Trophoblast cell (in vitro differentiated cells and primary cell): ENCODE measurements at regions not wholly inside any gene's neighbourhood (a gene's known extent, or its start where the extent isn't known, plus 50 kb on each side); places are given as distances from the start of the nearest gene placed in this dataset.
A peak's percentile ranks its signal among the peaks of the same experiment; 100 is the strongest.

Source experiments
- DNase-seq, 2 donors: peaks; one replicate each; pipeline ENCODE4 v3.0.0-alpha.2; 2016
- H2AFZ ChIP-seq: 2 replicates; pipeline ENCODE4 v1.6.1; 2013; ENCODE audit warnings: low read length, moderate library complexity, mild to moderate bottlenecking; ENCODE audit not compliant: insufficient read depth, poor library complexity
- H2AK5ac ChIP-seq: 2 replicates; pipeline ENCODE4 v1.6.1; 2013; ENCODE audit warnings: mild to moderate bottlenecking, low read length
- H2BK120ac ChIP-seq: 2 replicates; pipeline ENCODE4 v1.6.1; 2013; ENCODE audit warnings: low read length, mild to moderate bottlenecking, moderate library complexity; ENCODE audit not compliant: insufficient read depth, poor library complexity
- H2BK12ac ChIP-seq: 2 replicates; pipeline ENCODE4 v1.6.1; 2013; ENCODE audit warnings: mild to moderate bottlenecking, low read length, moderate library complexity
- H2BK5ac ChIP-seq: 2 replicates; pipeline ENCODE4 v1.6.1; 2013; ENCODE audit warnings: low read length, low read depth, moderate library complexity, mild to moderate bottlenecking; ENCODE audit not compliant: poor library complexity
- H3K14ac ChIP-seq: 2 replicates; pipeline ENCODE4 v1.6.1; 2013; ENCODE audit warnings: mild to moderate bottlenecking, low read length
- H3K18ac ChIP-seq: 2 replicates; pipeline ENCODE4 v1.6.1; 2013; ENCODE audit warnings: mild to moderate bottlenecking, low read length
- H3K23ac ChIP-seq: 2 replicates; pipeline ENCODE4 v1.6.1; 2013; ENCODE audit warnings: low read length
- H3K27ac ChIP-seq: 2 replicates; pipeline ENCODE4 v1.5.1; 2013; ENCODE audit warnings: low read depth, mild to moderate bottlenecking, inconsistent platforms, low read length, moderate library complexity
- H3K27me3 ChIP-seq: 2 replicates; pipeline ENCODE4 v1.6.1; 2013; ENCODE audit warnings: inconsistent platforms, mild to moderate bottlenecking, low read length, moderate library complexity; ENCODE audit not compliant: insufficient read depth
- H3K36me3 ChIP-seq, 2 experiments: 1 replicate in 1 of 2; 2 replicates in 1 of 2; pipeline ENCODE4 v1.6.1; 2013; ENCODE audit warnings: low read length in 2 of 2, mild to moderate bottlenecking in 2 of 2, moderate library complexity in 1 of 2; ENCODE audit not compliant: insufficient read depth in 2 of 2, control insufficient read depth in 1 of 2
- H3K4ac ChIP-seq: 2 replicates; pipeline ENCODE4 v1.6.1; 2013; ENCODE audit warnings: low read depth, mild to moderate bottlenecking, low read length, moderate library complexity
- H3K4me1 ChIP-seq, 2 experiments: 1 replicate in 1 of 2; 2 replicates in 1 of 2; pipeline ENCODE4 v1.6.1; 2013; ENCODE audit warnings: low read length in 2 of 2, mild to moderate bottlenecking in 2 of 2, moderate library complexity in 1 of 2; ENCODE audit not compliant: insufficient read depth in 2 of 2, control insufficient read depth in 1 of 2
- H3K4me2 ChIP-seq: 2 replicates; pipeline ENCODE4 v1.6.1; 2013; ENCODE audit warnings: inconsistent platforms, mild to moderate bottlenecking, low read length, moderate library complexity
- H3K4me3 ChIP-seq: 2 replicates; pipeline ENCODE4 v1.5.1; 2013; ENCODE audit warnings: mild to moderate bottlenecking, low read depth, low read length, inconsistent platforms
- H3K79me1 ChIP-seq: one replicate; pipeline ENCODE4 v1.6.1; 2013; ENCODE audit warnings: low read length
- H3K79me2 ChIP-seq: 2 replicates; pipeline ENCODE4 v1.6.1; 2013; ENCODE audit warnings: low read length, mild to moderate bottlenecking; ENCODE audit not compliant: control insufficient read depth, insufficient read depth, poor library complexity
- H3K9ac ChIP-seq: 2 replicates; pipeline ENCODE4 v1.6.1; 2013; ENCODE audit warnings: mild to moderate bottlenecking, low read length
- H3K9me3 ChIP-seq: 2 replicates; pipeline ENCODE4 v1.6.1; 2013; ENCODE audit warnings: low read depth, mild to moderate bottlenecking, control low read depth, inconsistent platforms, low read length; ENCODE audit not compliant: insufficient read depth
- H4K12ac ChIP-seq: 2 replicates; pipeline ENCODE4 v1.6.1; 2013; ENCODE audit warnings: low read depth, mild to moderate bottlenecking, low read length, moderate library complexity
- H4K8ac ChIP-seq: 2 replicates; pipeline ENCODE4 v1.6.1; 2013; ENCODE audit warnings: low read depth, mild to moderate bottlenecking, low read length, moderate library complexity
- H4K91ac ChIP-seq: one replicate; pipeline ENCODE4 v1.6.1; 2013; ENCODE audit warnings: low read depth, mild to moderate bottlenecking, low read length, moderate library complexity
- WGBS: extraction: QIAGEN DNeasy Blood & Tissue Kit; methylation state at CpG from one replicate; pipeline ENCODE4 v1.1.7; 2013; ENCODE audit warnings: missing lambda C conversion rate; ENCODE audit not compliant: insufficient read length, insufficient coverage; ENCODE audit errors: extremely low coverage; 5-methylcytosine and 5-hydroxymethylcytosine counted together

- WGBS = no CpG with 5 or more reads among the region's 2 CpGs
- H3K27me3 ChIP-seq = no peaks in the 10 kb centered on the region
These were observed 308.3 kb upstream of the PREP start for GRCh38 chr6:105711216-105711615.

GRCh38 chr6:105705608-105706007 lies 302.7 kb upstream of the PREP start:
- Histone ChIP-seq H3K14ac (no peak overlapping the region), H4K8ac (no peak overlapping the region), H3K27ac (no peak overlapping the region), H3K4me2 (no peak overlapping the region), H3K36me3 (no peaks in the 10 kb centered on the region), H2BK120ac (no peak overlapping the region), H3K4me1 (no peaks in the 10 kb centered on the region), H2AK5ac (no peak overlapping the region), H2BK12ac (no peak overlapping the region), H3K27me3 (no peaks in the 10 kb centered on the region), H3K79me1 (no peaks in the 10 kb centered on the region), H4K91ac (no peak overlapping the region), H3K4ac (no peak overlapping the region), H4K12ac (no peak overlapping the region), H3K79me2 (no peaks in the 10 kb centered on the region), H3K4me3 (no peak overlapping the region), H3K9ac (no peak overlapping the region), H2AFZ (no peak overlapping the region), H3K23ac (no peak overlapping the region), H3K9me3 (no peaks in the 10 kb centered on the region), H2BK5ac (no peak overlapping the region), H3K18ac (no peak overlapping the region)
- no peak for DNase-seq
- no CpG with 5 or more reads among the region's 5 CpGs for WGBS

More at GRCh38 chr6:105711216-105711615, 308.3 kb upstream of the PREP start:
- Histone ChIP-seq H3K4me1 (no peaks in the 10 kb centered on the region), H2AFZ (no peak overlapping the region), H2BK120ac (no peak overlapping the region), H2AK5ac (no peak overlapping the region), H3K4ac (no peak overlapping the region), H3K9ac (no peak overlapping the region), H3K9me3 (no peaks in the 10 kb centered on the region), H4K8ac (no peak overlapping the region), H3K36me3 (no peaks in the 10 kb centered on the region), H4K91ac (no peak overlapping the region), H4K12ac (no peak overlapping the region), H3K27ac (no peak overlapping the region), H2BK5ac (no peak overlapping the region), H3K23ac (no peak overlapping the region), H3K18ac (no peak overlapping the region), H3K14ac (no peak overlapping the region), H3K79me1 (no peaks in the 10 kb centered on the region), H3K4me3 (no peak overlapping the region), H3K79me2 (no peaks in the 10 kb centered on the region), H2BK12ac (no peak overlapping the region), H3K4me2 (no peak overlapping the region)
- DNase-seq = no peak

GRCh38 chr6:105695461-105695860 lies 292.6 kb upstream of the PREP start:
- Histone ChIP-seq H4K8ac (no peak overlapping the region), H3K4me1 (no peaks in the 10 kb centered on the region), H3K79me2 (no peaks in the 10 kb centered on the region), H3K9me3 (no peaks in the 10 kb centered on the region), H3K79me1 (no peaks in the 10 kb centered on the region), H3K9ac (no peak overlapping the region), H2BK120ac (no peak overlapping the region), H2BK12ac (no peak overlapping the region), H2AFZ (no peak overlapping the region), H3K4ac (no peak overlapping the region), H3K23ac (no peak overlapping the region), H4K12ac (no peak overlapping the region), H3K4me2 (no peak overlapping the region), H3K4me3 (no peak overlapping the region), H3K27ac (no peak overlapping the region), H4K91ac (no peak overlapping the region), H2BK5ac (no peak overlapping the region), H3K14ac (no peak overlapping the region), H3K27me3 (no peaks in the 10 kb centered on the region), H3K18ac (no peak overlapping the region), H2AK5ac (no peak overlapping the region), H3K36me3 (no peaks in the 10 kb centered on the region)
- no peak for DNase-seq
- WGBS = no CpG with 5 or more reads among the region's 3 CpGs

- H3K27me3 ChIP-seq = no peaks in the 10 kb centered on the region
- no peak overlapping the region for H2BK12ac ChIP-seq
- H3K23ac ChIP-seq = no peak overlapping the region
- H4K91ac ChIP-seq = no peak overlapping the region
- peak in 1 of 2 donors; percentile 25 for DNase-seq
- peaks cover 1% of the 10 kb centered on the region for H3K9me3 ChIP-seq
- H4K12ac ChIP-seq = no peak overlapping the region
- no peak overlapping the region for H2BK5ac ChIP-seq
- H2AFZ ChIP-seq = no peak overlapping the region
- no peak overlapping the region for H2BK120ac ChIP-seq
- H3K18ac ChIP-seq = no peak overlapping the region
- no peaks in the 10 kb centered on the region for H3K36me3 ChIP-seq
- H3K79me1 ChIP-seq = no peaks in the 10 kb centered on the region
- no peak overlapping the region for H3K27ac ChIP-seq
- no peak overlapping the region for H3K14ac ChIP-seq
- H3K4me1 ChIP-seq = no peaks in the 10 kb centered on the region
- H3K4ac ChIP-seq = no peak overlapping the region
- no peak overlapping the region for H2AK5ac ChIP-seq
- H4K8ac ChIP-seq = no peak overlapping the region
- H3K9ac ChIP-seq = no peak overlapping the region
- WGBS = no CpG with 5 or more reads among the region's 4 CpGs
- H3K4me3 ChIP-seq = no peak overlapping the region
- no peaks in the 10 kb centered on the region for H3K79me2 ChIP-seq
- H3K4me2 ChIP-seq = no peak overlapping the region
These were observed 289.8 kb upstream of the PREP start for GRCh38 chr6:105692613-105693215.
